ENCODE measurements at regions not wholly inside any gene's neighbourhood (a gene's known extent, or its start where the extent isn't known, plus 50 kb on each side); places are given as distances from the start of the nearest gene placed in this dataset.

- no peak for TF ChIP-seq CTCF (conservative IDR thresholded peaks at IDR 0.05)
- no peak for TF ChIP-seq ZFX (IDR thresholded peaks at IDR 0.05)
Observed at GRCh38 chr1:82266351-82266750, 465.6 kb downstream of the ADGRL2 start.

Data from C4-2B (cell line).